GM19035 (cell line): ENCODE measurements at regions not wholly inside any gene's neighbourhood (a gene's known extent, or its start where the extent isn't known, plus 50 kb on each side); places are given as distances from the start of the nearest gene placed in this dataset.

ENCODE experiments used
- ATAC-seq: cut with Tn5 transposase; IDR thresholded peaks from one replicate; pipeline ENCODE4 v1.9.1; 2021; ENCODE audit not compliant: unreplicated experiment

DNA sequence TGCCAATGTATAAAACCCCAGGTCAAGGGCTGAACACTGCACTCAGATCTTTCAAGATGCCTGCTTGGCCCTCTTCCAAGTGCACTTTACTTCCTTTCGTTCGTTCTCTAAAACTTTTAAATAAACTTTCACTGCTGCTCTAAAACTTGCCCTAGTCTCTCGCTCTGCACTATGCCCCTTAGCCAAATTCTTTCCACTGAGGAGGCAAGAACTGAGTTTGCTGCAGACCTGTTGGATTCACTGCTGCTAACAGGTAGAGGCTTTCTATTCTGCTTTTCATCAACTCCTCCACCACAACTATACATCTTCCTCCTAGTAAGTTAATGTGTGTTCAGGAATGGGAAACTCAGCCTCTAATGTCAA is 467.9 kb downstream of the MBD2 start:
- no peak for ATAC-seq

DNA sequence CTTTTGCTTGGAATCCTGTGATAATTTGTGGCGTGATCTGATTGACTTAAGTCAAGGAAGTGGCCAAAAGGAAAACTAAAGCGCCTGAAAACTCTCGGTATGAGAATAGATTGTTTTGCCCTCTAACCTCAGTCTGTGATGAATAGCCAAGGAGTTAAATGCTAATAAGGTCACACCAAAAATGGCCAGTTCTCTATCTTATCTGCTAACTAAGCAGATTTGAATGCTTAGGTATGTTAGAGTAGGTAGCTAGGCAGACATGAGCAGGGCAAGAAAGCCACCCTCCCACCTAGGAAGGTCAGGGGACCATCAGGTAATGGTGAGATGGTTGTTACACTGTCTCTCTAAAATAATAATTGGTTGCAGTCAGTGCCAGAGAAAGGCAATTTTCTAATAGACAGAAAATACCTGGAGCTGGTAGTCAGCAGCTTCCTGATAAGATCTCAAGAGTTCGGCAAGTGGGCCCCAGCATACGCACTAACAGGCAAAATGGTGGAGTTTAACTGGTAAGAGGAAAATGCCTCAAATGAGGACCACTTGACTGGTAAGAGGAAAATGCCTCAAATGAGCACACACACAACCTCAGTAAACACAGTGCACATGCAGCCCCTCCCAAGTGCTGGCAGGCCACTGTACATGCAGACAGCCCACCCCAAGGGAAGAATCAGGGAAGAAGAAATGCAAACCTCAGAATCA is 468.4 kb downstream of the MBD2 start:
- no peak for ATAC-seq

DNA sequence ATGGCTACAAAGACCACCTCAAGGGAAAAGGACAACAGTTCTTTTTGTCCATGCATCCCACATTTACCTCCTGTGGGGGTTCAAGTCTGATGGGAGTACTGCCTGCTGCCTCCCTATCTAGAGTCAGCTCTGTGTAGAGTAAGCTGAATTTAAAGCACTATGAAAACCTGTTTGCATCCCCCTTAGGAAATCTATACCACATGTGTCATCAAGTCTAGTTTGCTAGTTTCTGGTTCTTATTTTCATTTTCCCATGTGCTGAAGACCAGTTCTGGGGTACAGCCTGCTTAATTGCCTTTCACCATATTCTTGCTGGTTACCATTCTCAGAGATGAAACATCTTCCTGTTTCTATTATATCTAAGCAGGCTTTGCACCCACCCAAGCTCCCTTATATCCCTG is 470.3 kb downstream of the MBD2 start:
- ATAC-seq: no peak

DNA sequence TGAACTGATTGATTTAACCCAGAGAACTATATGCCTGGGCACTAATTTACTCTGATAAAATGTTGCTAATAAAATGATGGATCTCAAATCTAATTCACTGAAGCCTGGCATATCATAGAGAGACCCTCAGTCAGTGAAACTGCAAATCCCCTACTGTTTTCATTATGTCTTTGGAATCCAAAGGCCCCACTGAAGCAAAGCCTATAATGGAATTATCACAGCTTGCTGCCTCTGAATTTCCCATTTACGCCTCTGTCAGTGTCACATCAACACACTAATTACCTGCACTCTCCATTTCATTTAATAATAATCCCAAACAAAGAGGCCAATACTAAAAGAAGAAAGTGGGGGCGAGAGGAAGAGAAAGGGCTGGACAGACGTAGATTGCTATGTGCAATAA is 470.9 kb downstream of the MBD2 start:
- no peak for ATAC-seq

DNA sequence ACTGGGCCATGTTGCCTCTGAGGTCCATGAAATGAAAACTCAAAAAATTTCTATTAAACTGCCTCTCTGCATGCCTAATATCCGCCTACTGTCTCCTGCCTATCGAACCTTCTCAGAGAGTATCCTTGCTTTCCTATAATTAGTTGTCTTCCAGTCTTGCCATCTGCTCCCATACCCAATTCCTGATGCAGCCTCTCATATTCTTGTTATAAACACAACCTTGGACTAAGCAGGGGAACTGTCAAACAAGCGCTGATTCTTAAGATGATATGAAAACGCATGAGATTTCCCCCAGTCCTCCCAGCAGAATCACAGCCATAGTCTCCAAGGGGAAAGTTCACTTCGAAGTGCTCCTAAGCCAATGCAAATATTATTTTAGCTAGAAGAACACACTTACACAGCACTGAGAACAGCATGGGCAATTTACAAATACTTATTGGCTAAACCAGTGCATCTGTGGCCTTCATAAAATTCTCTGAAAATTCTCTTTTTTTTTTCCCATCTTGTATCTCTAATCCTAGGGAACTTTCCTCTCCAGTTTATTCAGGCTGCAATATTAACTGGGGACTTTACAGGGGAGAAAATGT is 471.6 kb downstream of the MBD2 start:
- no peak for ATAC-seq

DNA sequence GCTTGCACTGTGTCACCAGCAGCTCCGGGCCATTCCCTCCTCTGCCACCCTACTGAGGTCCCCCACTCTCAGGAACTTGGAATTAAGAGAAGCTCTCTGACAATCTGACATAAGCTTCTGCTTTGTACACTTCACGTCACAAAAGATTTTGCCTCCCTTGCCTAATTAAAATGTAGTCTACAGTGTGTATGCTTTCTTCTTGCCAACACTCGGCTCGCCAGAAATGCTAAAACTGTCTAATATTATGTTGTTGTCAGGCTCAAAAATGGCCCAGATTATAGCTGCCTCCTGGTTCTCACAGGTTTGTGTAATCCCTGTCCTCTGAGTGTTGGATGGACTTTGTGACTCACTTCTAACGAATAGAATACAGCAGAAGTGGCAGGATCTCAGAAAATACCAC is 474.7 kb downstream of the MBD2 start:
- no peak for ATAC-seq

DNA sequence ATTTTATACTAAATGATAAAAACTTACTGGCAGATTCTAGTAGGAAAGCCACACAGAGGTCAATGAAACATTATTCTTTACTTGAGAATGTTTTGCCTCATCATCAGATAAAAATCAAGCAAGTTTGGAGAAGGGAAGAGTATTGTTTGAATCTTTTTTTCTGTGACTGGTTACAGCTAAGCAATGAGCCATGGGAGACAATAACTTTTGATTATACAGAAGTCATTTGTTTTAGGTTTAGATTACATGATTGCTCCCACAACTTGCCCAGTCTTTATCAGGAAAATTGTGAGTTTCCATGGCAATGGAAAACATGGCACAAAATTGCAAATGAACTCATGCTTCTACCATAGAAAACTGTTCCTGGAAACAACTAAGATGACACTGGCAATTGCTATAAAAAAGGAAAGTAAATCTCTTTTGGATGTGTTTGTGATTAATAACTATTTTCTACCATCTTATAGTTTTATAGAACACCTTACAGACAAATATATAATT is 476.8 kb downstream of the MBD2 start:
- ATAC-seq: no peak

DNA sequence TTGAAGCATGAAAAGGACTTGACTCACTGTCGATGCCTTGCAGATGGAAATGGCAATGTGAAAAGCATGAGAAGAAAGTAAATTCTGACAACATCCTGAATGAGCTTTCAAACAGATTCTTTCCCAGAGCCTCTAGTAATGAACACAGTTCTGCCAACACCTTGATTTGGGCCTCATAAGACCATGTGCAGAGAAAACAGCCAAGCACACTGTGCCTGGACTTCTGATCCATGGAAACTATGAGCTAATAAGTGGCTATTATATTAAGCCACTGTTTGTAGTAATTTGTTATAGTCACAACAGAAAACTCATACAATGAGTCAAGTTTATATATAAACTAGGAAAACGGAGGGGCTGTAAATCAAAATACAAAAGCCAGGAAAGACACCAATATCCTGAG is 477.3 kb downstream of the MBD2 start:
- ATAC-seq: no peak

DNA sequence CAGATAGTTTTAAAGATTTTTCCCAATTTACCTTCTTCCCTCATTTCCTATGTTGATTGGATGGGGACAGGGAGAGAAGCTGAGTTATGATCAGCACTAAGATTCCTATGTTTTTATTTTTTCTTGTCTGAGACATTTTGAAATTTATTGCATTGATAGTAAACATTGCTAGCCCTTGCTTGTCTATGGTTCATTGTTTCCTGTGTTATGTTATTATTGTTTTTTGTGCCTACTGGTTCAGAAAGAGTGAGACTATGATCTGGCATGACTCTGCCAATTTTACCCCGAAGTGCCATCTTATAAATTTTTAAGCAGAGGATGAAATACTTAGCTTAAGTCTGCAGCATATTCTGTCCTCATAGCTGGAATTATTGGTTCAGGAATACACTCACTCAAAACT is 478.5 kb downstream of the MBD2 start:
- ATAC-seq: no peak

DNA sequence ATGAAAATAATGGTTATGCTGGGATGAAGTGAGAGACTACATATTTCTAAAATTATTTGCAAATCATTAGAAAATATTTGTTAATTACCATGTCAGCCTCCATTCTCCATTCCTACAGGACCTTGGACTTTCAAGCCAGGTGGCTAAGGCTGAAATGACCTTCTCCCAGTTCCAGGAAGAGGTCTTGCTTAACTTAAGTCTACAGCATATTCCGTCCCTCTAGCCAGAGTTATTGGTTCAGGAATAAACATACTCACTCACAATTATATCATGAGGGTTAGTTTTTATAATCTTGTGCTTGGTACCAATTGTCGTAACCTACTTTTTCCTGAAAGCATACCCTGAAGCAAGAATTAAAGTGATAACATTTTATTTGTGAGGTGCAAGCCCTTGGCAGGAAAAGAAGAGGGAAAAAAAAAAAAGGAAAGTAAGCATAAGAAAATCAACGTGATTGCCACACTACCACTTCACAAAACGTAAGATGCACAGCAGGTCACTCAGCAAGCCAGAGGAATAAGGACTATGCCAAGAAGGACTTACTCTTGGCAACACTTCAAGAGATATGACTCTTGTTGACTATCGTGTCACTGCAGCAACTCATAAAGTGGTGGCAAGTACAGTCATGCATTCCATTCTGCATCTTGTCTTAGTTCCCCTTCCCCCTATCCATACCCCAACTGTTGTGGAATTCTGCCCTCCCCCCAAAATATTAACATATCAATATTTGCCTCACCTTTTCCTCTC is 479.1 kb downstream of the MBD2 start:
- ATAC-seq: no peak

DNA sequence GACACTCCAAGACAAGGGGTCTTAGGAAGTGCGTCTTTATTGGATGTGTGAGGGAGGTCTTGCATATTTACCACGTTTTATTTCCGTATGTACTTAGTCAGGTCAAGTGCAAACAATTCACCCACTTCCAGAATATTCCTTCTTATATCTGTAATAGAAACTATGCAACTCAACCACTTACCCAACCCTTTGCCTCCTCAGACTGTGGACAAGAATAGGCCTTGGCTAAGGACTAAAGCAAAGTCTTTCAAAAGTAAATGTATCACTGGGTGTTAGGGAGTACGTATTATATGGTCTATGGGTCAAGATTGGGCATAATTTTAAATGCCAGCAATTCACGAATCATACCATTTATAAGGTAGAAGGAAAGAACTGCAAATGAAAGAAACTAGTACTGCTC is 484.8 kb downstream of the MBD2 start:
- no peak for ATAC-seq

DNA sequence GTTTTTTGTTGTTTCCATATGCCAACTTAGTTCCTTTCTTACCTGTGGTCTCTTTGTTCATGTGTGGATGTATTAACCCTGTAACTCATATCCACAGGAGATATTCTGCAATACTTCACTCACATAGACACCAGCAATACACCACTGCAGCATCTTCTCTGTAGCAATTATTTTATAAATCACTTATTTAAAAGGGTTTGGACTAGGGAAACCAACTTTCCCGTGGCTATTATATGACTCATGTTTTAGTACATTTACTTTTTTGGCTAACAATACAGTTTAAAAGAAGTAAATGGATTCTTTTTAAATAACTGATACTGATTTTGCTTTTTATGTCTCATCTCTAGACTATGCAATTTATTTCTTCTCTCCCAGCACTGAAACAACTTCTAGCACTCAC is 488.9 kb downstream of the MBD2 start:
- no peak for ATAC-seq

DNA sequence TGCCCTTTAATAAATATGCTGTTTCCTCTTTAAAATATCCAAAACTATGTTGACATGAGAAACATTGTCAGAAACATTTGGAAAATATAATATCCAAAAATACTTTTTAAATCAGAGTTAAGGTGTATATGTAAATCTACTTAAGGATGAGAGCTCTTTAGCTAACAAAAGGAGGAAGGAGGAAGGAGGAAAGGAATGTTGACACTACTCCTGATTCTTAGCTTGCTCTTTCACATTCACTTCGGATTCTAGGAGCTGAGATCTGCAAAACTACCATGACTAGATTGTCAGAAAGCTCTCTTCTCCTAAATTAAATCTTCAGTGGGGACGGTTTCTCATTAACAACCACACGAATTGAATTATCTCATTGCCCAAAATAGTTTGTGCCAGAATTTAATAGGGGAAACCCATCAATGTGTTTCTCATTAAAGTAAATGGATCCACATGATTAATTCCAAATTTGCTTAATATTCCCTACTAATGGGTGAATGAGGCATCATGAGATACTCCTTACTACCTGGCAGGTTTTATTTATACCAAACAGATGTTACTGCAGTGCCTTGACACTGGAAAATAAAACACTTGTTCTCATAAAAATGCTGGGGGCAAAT is 509.1 kb downstream of the MBD2 start:
- no peak for ATAC-seq

DNA sequence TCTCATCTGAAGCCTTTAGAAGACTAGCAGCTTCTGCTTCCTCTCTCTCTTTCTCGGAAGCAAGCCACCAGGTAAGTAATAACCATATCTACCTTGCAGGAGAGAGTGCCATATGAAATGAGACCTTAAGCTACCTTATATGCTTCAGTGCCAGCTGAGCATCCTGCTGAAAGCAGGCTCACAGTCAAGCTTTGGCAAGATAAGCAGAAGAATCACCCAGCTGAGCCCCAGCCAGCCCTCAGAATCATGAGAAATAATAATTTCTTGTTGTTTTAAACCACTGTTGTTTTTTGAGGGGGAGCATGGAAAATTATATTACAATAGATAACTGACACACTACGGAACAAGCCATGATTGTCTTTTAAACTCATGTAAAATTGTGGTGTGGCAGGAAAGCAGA is 514.4 kb downstream of the MBD2 start:
- no peak for ATAC-seq

DNA sequence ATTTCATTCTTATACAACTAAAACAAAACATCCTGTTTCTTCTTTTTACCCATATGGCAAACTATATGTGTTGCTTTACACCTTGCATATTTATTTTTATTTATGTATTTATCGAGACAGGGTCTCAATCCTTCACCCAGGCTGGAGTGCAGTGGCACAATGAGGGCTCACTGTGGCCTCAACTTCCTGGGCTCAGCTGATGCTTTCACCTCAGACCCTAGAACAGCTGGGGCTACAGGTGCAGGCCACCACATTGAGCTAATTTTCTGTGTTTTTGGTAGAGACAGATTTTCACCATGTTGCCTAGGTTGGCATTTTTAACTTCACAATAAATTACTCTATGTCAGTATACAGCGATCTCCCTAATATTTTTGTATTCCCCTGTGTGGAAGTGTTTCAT is 522.0 kb downstream of the MBD2 start:
- no peak for ATAC-seq

DNA sequence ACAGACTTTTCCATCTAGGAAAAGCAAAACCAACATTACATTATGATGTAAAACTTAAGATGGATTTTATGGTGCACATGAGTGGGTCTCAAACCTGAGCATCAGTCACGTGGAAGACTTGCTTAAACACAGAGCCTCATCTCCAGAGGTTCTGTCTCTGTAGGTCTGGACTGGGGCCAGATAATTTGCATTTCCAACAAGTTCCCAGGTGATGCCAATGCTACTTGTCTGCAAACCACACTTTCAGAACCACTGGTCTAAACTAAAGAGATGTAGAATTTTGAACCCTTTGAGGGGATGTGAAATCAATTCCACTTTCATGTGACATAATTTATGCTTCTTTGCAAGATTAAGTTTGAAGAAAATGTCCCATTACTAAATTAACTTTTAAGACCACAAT is 522.8 kb downstream of the MBD2 start:
- no peak for ATAC-seq

DNA sequence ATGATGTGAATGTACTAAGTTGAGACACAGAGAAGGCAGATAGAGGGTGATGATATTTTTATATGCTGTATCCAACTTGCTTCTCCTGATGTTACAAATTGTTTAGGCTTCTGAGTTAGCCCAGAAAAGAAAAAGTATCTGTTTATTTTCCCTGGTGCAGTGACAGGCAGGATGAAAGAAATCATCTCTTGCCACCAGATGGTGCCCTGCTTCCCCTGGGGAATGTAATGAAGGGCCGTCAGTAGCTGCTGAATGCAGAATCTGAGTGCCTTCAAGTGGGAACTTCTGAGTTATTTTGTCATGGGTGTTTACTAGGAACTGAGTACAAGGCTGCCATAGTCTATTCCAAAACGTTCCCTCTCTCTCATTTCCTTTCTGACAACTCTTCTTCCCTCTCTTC is 525.6 kb downstream of the MBD2 start:
- ATAC-seq: no peak

DNA sequence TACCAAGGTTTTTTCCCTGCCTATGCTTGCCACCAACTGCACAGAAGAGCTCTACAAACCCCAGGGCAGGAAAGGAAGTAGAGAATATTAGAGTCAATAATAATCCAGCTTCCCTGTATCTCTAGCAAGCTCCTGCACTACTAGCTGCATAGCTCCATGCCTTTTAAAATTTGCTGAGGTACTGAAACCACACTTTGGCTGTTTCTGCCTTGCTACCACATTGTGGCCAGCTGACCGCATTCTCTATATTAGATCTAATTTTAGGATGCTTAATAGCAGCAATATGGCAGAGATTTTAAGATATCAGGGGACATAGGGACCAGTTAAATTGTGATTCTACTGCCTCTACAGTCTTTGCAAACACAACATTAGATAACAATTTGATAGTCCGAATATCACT is 534.6 kb downstream of the MBD2 start:
- ATAC-seq: no peak

DNA sequence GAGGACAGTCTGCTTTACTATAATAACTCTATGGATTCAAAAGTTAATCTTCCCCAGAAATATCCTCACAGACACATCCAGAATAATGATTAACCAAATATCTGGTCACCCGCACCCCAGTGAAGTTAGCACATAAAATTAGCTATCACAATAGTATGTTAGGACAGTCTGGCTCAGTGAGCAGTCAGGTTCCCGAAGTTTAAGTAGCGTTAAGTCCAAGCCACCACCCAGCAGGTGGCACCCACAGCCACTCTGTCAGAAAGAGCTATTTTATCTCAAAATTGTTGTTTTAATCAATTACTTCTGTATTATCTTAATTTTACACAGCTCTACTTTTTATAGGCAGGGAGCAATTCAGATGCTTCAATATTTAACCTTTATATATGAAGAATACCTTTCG is 537.5 kb downstream of the MBD2 start:
- no peak for ATAC-seq

DNA sequence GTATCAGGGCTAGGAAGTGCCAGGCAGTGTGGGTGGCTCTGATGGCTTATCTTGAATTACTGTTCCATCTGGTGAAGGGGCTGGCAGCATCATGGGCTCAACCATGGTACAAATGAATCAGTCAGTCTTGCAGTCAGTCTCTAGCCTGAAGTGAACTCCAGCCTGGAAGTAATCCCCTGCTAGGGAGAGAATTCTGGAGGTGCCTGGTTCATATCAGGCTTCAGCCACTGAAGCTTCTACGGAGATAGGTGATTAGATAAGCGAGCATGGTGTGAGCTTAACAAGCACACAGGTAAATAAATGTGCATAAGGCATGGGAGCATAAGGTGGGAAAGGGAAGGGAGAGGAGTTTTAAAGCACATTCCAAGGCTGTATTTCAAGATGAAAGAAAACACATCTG is 541.7 kb downstream of the MBD2 start:
- no peak for ATAC-seq

DNA sequence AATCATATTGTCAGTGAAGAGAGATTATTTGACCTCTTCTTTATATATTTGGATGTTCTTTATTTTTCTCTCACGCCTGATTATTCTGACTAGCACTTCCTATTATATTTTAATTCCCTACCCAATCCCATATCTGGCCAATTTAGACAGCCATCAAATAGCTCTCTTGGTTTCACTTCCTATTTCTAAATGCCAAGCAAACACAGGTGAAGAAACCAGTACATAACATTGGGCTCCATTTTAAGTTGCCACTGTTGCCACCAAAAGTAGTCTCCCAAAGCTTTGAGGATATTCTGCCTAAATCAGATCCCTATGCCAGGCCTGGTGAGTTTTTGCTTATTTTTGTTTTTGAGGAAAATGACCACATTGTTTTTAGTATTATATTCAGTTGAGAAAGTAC is 547.0 kb downstream of the MBD2 start:
- no peak for ATAC-seq

DNA sequence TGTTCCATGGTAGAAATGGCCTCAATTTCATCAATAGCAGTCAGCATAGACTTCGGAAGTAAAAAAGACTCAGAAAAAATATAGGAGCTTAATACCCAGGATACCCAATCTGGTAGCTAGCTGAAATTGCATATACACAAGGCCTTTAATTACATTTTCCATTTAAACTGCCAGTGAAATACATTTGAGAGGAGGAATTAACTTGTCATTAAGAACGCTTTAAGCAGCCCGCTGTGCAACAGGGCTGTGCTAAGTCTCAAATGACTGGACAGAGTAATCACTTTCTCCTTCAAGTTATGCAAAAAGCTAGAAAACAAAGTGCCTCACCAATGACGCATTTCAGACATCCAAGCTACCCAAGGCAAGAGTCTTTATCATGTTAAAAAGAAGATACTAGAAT is 558.8 kb downstream of the MBD2 start:
- no peak for ATAC-seq
